ENCODE measurements at regions not wholly inside any gene's neighbourhood (a gene's known extent, or its start where the extent isn't known, plus 50 kb on each side); places are given as distances from the start of the nearest gene placed in this dataset.

- Histone ChIP-seq H3K36me3 (ENCODE audit: insufficient read depth in 1 of 2, low read depth in 1 of 2) (no peaks in the 10 kb centered on the region), H3K4me3 (no peak overlapping the region), H3K4me1 (no peaks in the 10 kb centered on the region), H3K9me3 (no peaks in the 10 kb centered on the region), H3K27me3 (ENCODE audit: insufficient read depth in 3 of 3, low read length in 2 of 3) (no peaks in the 10 kb centered on the region), H3K27ac (no peak overlapping the region)
- TF ChIP-seq, protein P1, sequence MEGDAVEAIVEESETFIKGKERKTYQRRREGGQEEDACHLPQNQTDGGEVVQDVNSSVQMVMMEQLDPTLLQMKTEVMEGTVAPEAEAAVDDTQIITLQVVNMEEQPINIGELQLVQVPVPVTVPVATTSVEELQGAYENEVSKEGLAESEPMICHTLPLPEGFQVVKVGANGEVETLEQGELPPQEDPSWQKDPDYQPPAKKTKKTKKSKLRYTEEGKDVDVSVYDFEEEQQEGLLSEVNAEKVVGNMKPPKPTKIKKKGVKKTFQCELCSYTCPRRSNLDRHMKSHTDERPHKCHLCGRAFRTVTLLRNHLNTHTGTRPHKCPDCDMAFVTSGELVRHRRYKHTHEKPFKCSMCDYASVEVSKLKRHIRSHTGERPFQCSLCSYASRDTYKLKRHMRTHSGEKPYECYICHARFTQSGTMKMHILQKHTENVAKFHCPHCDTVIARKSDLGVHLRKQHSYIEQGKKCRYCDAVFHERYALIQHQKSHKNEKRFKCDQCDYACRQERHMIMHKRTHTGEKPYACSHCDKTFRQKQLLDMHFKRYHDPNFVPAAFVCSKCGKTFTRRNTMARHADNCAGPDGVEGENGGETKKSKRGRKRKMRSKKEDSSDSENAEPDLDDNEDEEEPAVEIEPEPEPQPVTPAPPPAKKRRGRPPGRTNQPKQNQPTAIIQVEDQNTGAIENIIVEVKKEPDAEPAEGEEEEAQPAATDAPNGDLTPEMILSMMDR (IDR thresholded peaks at IDR 0.05): no peak
- intact Hi-C loops (cut with DNase I): no loop called here
- DNase-seq (no peak), ATAC-seq (no peak)
Measured at GRCh38 chr21:25405984-25406383, 201.3 kb downstream of the MRPL39 start.

DNA sequence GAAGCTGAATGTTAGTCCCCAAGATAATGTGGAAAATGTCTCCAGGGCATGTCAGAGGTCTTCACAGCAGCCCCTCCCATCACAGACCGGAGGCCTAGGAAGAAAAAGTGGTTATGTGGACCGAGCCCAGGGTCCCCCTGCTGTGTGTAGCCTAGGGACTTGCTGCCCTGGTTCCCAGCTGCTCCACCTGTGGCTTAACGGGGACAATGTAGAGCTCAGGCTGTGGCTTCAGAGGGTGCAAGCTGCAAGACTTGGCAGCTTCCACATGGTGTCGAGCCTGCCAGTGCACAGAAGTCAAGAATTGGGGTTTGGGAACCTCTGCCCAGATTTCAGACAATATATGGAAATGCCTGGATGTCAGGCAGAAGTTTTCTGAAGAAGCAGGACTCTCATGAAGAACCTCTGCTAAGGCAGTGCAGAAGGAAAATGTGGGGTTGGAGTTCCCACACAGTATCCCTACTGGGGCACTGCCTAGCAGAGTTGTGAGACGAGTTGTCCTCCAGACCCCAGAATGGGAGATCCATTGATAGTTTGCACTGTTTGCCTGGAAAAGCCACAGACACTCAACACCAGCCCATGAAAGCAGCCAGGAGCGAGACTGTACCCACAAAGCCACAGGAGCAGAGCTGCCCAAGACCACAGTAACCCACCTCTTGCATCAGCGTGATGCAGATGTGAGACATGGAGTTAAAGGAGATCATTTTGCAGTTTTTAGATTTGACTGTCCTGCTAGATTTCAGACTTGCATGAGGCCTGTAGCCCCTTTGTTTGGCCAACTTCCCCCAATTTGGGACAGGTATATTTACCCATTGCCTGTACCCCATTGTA lies 204.9 kb downstream of the MRPL39 start:
- Histone ChIP-seq H3K4me1 (no peaks in the 10 kb centered on the region), H3K4me3 (no peak overlapping the region), H3K9me3 (no peaks in the 10 kb centered on the region), H3K27ac (no peak overlapping the region), H3K36me3 (ENCODE audit: insufficient read depth in 1 of 2, low read depth in 1 of 2) (no peaks in the 10 kb centered on the region), H3K27me3 (ENCODE audit: insufficient read depth in 3 of 3, low read length in 2 of 3) (no peaks in the 10 kb centered on the region)
- DNase-seq (no peak), ATAC-seq (no peak)
- intact Hi-C loops (cut with DNase I): no loop called here
- WGBS, 3 donors: 66 to 76% (median 75%) methylated on average over 7 of the region's 7 CpGs
- TF ChIP-seq, protein P1 (IDR thresholded peaks at IDR 0.05): no peak

DNA sequence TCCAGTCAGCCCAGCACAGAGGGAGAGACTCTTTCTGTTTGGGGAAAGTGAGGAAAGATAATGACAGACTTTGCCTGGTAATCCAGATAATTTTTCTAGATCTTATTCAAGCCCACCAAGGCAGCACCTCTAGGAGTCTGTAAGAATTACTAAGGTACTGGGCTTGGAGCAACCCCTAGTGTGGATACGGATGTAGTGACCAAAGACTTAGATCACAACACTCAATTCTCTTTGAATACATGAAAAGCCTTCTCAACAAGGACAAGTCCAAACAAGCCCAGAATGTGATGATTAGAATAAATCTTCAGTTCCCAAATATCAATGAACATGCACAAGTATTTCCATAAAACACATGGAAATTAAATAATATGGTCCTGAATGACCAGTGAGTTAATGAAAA lies 206.9 kb downstream of the MRPL39 start:
- Histone ChIP-seq H3K4me1 (no peaks in the 10 kb centered on the region), H3K36me3 (ENCODE audit: insufficient read depth in 1 of 2, low read depth in 1 of 2) (no peaks in the 10 kb centered on the region), H3K27me3 (ENCODE audit: insufficient read depth in 3 of 3, low read length in 2 of 3) (no peaks in the 10 kb centered on the region), H3K27ac (no peak overlapping the region), H3K9me3 (no peaks in the 10 kb centered on the region), H3K4me3 (no peak overlapping the region)
- TF ChIP-seq, protein P1 (IDR thresholded peaks at IDR 0.05): no peak
- ATAC-seq: no peak
- intact Hi-C loops (cut with DNase I): no loop called here
- WGBS, 3 donors: 93 to 100% (median 95%) methylated on average over 1 of the region's 1 CpG
- DNase-seq: no peak

DNA sequence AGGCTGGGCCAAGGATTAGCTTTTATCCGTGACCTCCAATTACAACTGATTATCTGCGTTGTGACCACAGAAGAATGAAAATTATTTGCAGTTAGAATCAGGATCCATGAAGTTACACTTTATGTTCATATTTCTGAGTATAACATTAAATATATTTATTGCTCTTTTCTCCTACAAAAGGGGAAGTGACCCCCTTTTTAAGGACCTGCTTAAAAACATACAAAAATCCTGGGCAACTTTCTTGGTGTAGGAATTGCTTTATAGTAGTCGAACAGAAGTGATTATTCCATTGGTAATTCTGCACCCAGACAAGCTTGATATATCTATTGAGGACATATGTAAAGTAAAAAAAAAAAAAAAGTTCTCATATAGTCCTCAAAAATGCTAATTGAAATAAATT lies 208.7 kb downstream of the MRPL39 start:
- Histone ChIP-seq H3K27ac (no peak overlapping the region), H3K36me3 (ENCODE audit: insufficient read depth in 1 of 2, low read depth in 1 of 2) (no peaks in the 10 kb centered on the region), H3K4me3 (no peak overlapping the region), H3K27me3 (ENCODE audit: insufficient read depth in 3 of 3, low read length in 2 of 3) (no peaks in the 10 kb centered on the region), H3K9me3 (no peaks in the 10 kb centered on the region), H3K4me1 (no peaks in the 10 kb centered on the region)
- 63 to 71% (median 67%) methylated on average over 3 of the region's 3 CpGs for WGBS, 3 donors
- no peak for DNase-seq
- no peak for ATAC-seq
- TF ChIP-seq, protein P1 (IDR thresholded peaks at IDR 0.05): no peak
- intact Hi-C loops (cut with DNase I): no loop called here

Data from psoas muscle (tissue), 7 donors.